GM23338 (cell line): ENCODE measurements at regions not wholly inside any gene's neighbourhood (a gene's known extent, or its start where the extent isn't known, plus 50 kb on each side); places are given as distances from the start of the nearest gene placed in this dataset.

ENCODE experiments used
- ATAC-seq: fragments of 200-7000 bp; cut with Tn5 transposase; 3 replicates; pipeline ENCODE4 v1.9.1; 2020
- DNase-seq: peaks from one replicate; pipeline ENCODE4 v3.0.0-alpha.2; 2015; ENCODE audit warnings: low spot score
- H2AFZ ChIP-seq: fragments of 200-600 bp; sonication (generic); 2 replicates; pipeline ENCODE4 v1.8.0; 2016; ENCODE audit warnings: antibody characterized with exemption, mild to moderate bottlenecking, moderate library complexity
- H3F3A ChIP-seq: fragments of 200-600 bp; sonication (generic); replicated peaks from 2 replicates; pipeline ENCODE4 v1.8.0; 2017; ENCODE audit warnings: antibody characterized with exemption, mixed run types, low read depth
- H3K27ac ChIP-seq: fragments of 200-600 bp; sonication (generic); 2 replicates; pipeline ENCODE4 v1.6.1; 2016; ENCODE audit warnings: low read depth
- H3K27me3 ChIP-seq: fragments of 200-600 bp; sonication (generic); 2 replicates; pipeline ENCODE4 v1.8.0; 2016; ENCODE audit warnings: mild to moderate bottlenecking, mixed run types, moderate library complexity; ENCODE audit not compliant: insufficient read depth
- H3K36me3 ChIP-seq: fragments of 200-600 bp; sonication (generic); 2 replicates; pipeline ENCODE4 v1.8.0; 2016; ENCODE audit warnings: mild to moderate bottlenecking; ENCODE audit not compliant: insufficient read depth
- H3K4me1 ChIP-seq: fragments of 200-600 bp; sonication (generic); 2 replicates; pipeline ENCODE4 v1.8.0; 2016; ENCODE audit warnings: mild to moderate bottlenecking, moderate library complexity; ENCODE audit not compliant: insufficient read depth
- H3K4me2 ChIP-seq: fragments of 200-600 bp; sonication (generic); 2 replicates; pipeline ENCODE4 v1.7.1; 2017; ENCODE audit warnings: mixed run types
- H3K4me3 ChIP-seq: fragments of 200-600 bp; sonication (generic); 2 replicates; pipeline ENCODE4 v1.6.1; 2016; ENCODE audit warnings: mixed run types
- H3K79me2 ChIP-seq: fragments of 200-600 bp; sonication (generic); replicated peaks from 2 replicates; pipeline ENCODE4 v1.8.0; 2017; ENCODE audit warnings: mild to moderate bottlenecking; ENCODE audit not compliant: insufficient read depth
- H3K9me2 ChIP-seq: fragments of 200-600 bp; sonication (generic); 2 replicates; pipeline ENCODE4 v1.8.0; 2017; ENCODE audit not compliant: insufficient read depth
- H4K20me1 ChIP-seq: fragments of 200-600 bp; sonication (generic); replicated peaks from 2 replicates; pipeline ENCODE4 v1.8.0; 2017; ENCODE audit warnings: mild to moderate bottlenecking; ENCODE audit not compliant: insufficient read depth
- H3K27ac Mint-ChIP-seq: 2 replicates; pipeline ENCODE4 v1.8.0; 2020; ENCODE audit warnings: inconsistent platforms, mild to moderate bottlenecking, moderate library complexity, mixed read lengths
- H3K27me3 Mint-ChIP-seq: 3 replicates; pipeline ENCODE4 v1.8.0; 2022; ENCODE audit warnings: low read depth, mild to moderate bottlenecking, moderate library complexity, mixed read lengths, inconsistent platforms; ENCODE audit not compliant: insufficient read depth, poor library complexity
- H3K36me3 Mint-ChIP-seq: 3 replicates; pipeline ENCODE4 v1.8.0; 2021; ENCODE audit warnings: low read depth, mild to moderate bottlenecking, inconsistent platforms, moderate library complexity, mixed read lengths
- H3K4me1 Mint-ChIP-seq: 3 replicates; pipeline ENCODE4 v1.8.0; 2020; ENCODE audit warnings: mild to moderate bottlenecking, inconsistent platforms, mixed read lengths
- H3K4me3 Mint-ChIP-seq: 3 replicates; pipeline ENCODE4 v1.8.0; 2021; ENCODE audit warnings: moderate library complexity, mild to moderate bottlenecking, inconsistent platforms, mixed read lengths
- H3K9me3 Mint-ChIP-seq: 3 replicates; pipeline ENCODE4 v1.8.0; 2020; ENCODE audit warnings: moderate library complexity, mild to moderate bottlenecking, inconsistent platforms, mixed read lengths
- CREB1 ChIP-seq: fragments of 250-450 bp; sonication (Bioruptor Pico); IDR thresholded peaks from 2 replicates; pipeline ENCODE4 v1.5.0; 2020; ENCODE audit warnings: low read depth, mild to moderate bottlenecking, moderate library complexity
- CTCF ChIP-seq, 2 experiments: fragments of 200-600 bp in 1 of 2; sonication (generic) in 1 of 2; conservative IDR thresholded peaks; 2 replicates each; pipeline versions ENCODE4 v1.5.1 to v1.6.1; 2016 to 2017; ENCODE audit warnings: antibody characterized with exemption in 2 of 2, low read depth in 2 of 2, mild to moderate bottlenecking in 2 of 2, moderate library complexity in 1 of 2
- ETS1 ChIP-seq: IDR thresholded peaks from 2 replicates; pipeline ENCODE4 v1.6.1; 2016; ENCODE audit warnings: antibody characterized with exemption
- EZH2 ChIP-seq: fragments of 200-600 bp; sonication (generic); IDR thresholded peaks from one replicate; pipeline ENCODE4 v1.8.0; 2017; ENCODE audit warnings: antibody characterized with exemption, mild to moderate bottlenecking, low read depth; ENCODE audit not compliant: unreplicated experiment
- EZH2phosphoT487 ChIP-seq: fragments of 200-600 bp; sonication (generic); IDR thresholded peaks from one replicate; pipeline ENCODE4 v1.8.1; 2018; ENCODE audit warnings: antibody characterized with exemption; ENCODE audit not compliant: unreplicated experiment
- JUNB ChIP-seq: IDR thresholded peaks from one replicate; pipeline ENCODE4 v1.6.1; 2016; ENCODE audit warnings: antibody characterized with exemption; ENCODE audit not compliant: unreplicated experiment
- NANOG ChIP-seq: IDR thresholded peaks from 2 replicates; pipeline ENCODE4 v1.6.1; 2016; ENCODE audit warnings: antibody characterized with exemption, borderline replicate concordance
- POLR2AphosphoS5 ChIP-seq: IDR thresholded peaks from 2 replicates; pipeline ENCODE4 v1.6.1; 2016; ENCODE audit warnings: antibody characterized with exemption, low read depth
- REST ChIP-seq: IDR thresholded peaks from one replicate; pipeline ENCODE4 v1.6.1; 2018; ENCODE audit warnings: antibody characterized with exemption; ENCODE audit not compliant: unreplicated experiment
- STAT1 ChIP-seq: IDR thresholded peaks from one replicate; pipeline ENCODE4 v1.6.1; 2016; ENCODE audit warnings: antibody characterized with exemption; ENCODE audit not compliant: unreplicated experiment
- ZNF331 ChIP-seq: fragments of 250-450 bp; sonication (Bioruptor Pico); IDR thresholded peaks from 2 replicates; pipeline ENCODE4 v1.5.0; 2020; ENCODE audit warnings: low read depth, mild to moderate bottlenecking, moderate library complexity

DNA sequence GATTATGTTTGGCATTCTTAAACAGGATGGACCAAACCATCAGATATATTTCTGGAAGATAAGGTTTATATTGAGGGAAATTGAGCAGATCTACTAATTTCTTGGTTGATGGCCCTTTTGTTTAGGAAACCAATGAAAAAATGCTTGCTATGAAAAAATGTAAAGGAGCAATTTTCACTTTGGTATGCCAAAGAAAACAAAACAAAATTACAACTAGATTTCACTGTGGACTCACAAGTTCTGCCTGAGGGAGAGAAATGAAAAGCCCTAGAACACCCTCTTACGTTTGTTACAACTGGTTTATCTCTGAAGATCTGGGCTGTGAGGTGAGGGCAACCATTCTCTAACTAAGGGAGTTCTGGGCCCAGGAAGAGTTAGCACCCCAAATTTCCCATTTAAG, 122.5 kb upstream of the IL15 start (continued):
- TF ChIP-seq REST (no peak), ZNF331 (CRISPR knock-in tag) (no peak), EZH2 (no peak)

GRCh38 chr4:141518222-141518621, 118.2 kb upstream of the IL15 start:
- no peaks in the 10 kb centered on the region for H3K4me1 Mint-ChIP-seq
- no peak overlapping the region for H3K4me3 Mint-ChIP-seq
- H4K20me1 ChIP-seq, result no peaks in the 10 kb centered on the region

GRCh38 chr4:141524116-141524515, 112.3 kb upstream of the IL15 start:
- Mint-ChIP-seq H3K4me3 (no peak overlapping the region), H3K27me3 (no peaks in the 10 kb centered on the region), H3K27ac (no peak overlapping the region), H3K4me1 (no peaks in the 10 kb centered on the region), H3K9me3 (peaks cover 6% of the 10 kb centered on the region; the same call in 2 of the 3 replicates), H3K36me3 (no peaks in the 10 kb centered on the region)
- DNase-seq (no peak), ATAC-seq (no peak)
- H3K4me2 ChIP-seq, result no peak overlapping the region
- no peak overlapping the region for H3K27ac ChIP-seq
- H4K20me1 ChIP-seq, result no peaks in the 10 kb centered on the region
- no peaks in the 10 kb centered on the region for H3K36me3 ChIP-seq
- H3K27me3 ChIP-seq, result no peaks in the 10 kb centered on the region
- H3K4me3 ChIP-seq, result no peak overlapping the region
- H3K79me2 ChIP-seq, result no peaks in the 10 kb centered on the region
- H2AFZ ChIP-seq, result no peak overlapping the region
- H3K9me2 ChIP-seq, result no peaks in the 10 kb centered on the region
- no peaks in the 10 kb centered on the region for H3K4me1 ChIP-seq
- H3F3A ChIP-seq, result no peaks in the 10 kb centered on the region
- TF ChIP-seq CREB1 (CRISPR knock-in tag), result no peak
- TF ChIP-seq ETS1, result no peak
- no peak for TF ChIP-seq EZH2
- TF ChIP-seq EZH2phosphoT487, result no peak
- no peak for TF ChIP-seq JUNB
- TF ChIP-seq NANOG, result no peak
- TF ChIP-seq POLR2AphosphoS5, result no peak
- no peak for TF ChIP-seq ZNF331 (CRISPR knock-in tag)
- TF ChIP-seq STAT1, result no peak
- TF ChIP-seq CTCF (conservative IDR thresholded peaks at IDR 0.05; ENCODE audit: low read depth in 2 of 2), result no peak

More at GRCh38 chr4:141518222-141518621, 118.2 kb upstream of the IL15 start:
- Histone ChIP-seq H3K4me2 (no peak overlapping the region), H3K79me2 (no peaks in the 10 kb centered on the region), H3K27ac (no peak overlapping the region), H3K4me1 (no peaks in the 10 kb centered on the region), H3K9me2 (no peaks in the 10 kb centered on the region), H2AFZ (no peak overlapping the region), H3F3A (no peaks in the 10 kb centered on the region), H3K36me3 (no peaks in the 10 kb centered on the region), H3K4me3 (no peak overlapping the region), H3K27me3 (no peaks in the 10 kb centered on the region)
- Mint-ChIP-seq H3K9me3 (no peaks in the 10 kb centered on the region), H3K36me3 (no peaks in the 10 kb centered on the region), H3K27me3 (no peaks in the 10 kb centered on the region), H3K27ac (no peak overlapping the region)
- ATAC-seq (no peak), DNase-seq (no peak)
- TF ChIP-seq ETS1, result no peak
